ENCODE measurements at regions not wholly inside any gene's neighbourhood (a gene's known extent, or its start where the extent isn't known, plus 50 kb on each side); places are given as distances from the start of the nearest gene placed in this dataset.

DNA sequence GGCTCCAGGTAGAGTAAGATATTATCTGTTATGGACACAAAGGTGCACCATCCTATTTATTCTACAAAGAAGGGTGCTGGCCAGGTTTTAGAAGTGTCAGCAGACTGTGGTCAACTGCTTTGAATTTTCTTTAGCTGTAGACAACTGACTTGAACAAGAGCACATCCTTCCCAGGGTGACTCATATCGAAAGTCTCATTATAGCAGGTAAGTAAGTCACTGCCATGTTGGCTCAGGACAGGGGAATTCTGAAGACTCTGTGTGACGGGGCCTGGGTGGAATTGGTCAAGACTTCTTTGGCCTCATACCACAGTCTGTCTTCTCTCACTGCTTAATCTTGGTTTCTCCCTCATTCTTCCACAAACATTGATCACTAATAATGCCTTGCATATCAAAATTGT lies 214.5 kb upstream of the CDH9 start:
- H3K9me1 ChIP-seq (replicated peaks; ENCODE audit: control insufficient read depth, extremely low read depth, insufficient read depth, low read length) = no peaks in the 10 kb centered on the region
- dilution Hi-C loops (cut with MboI; ENCODE audit: extremely low pct_ligation_motif_present, low sequenced_read_pairs) (no loop called here), intact Hi-C loops (cut with micrococcal nuclease) (no loop called here)
- no peaks in the 10 kb centered on the region for H4K20me1 ChIP-seq (replicated peaks; ENCODE audit: control insufficient read depth, extremely low read depth, insufficient read depth, low read length)
- no peak for TF ChIP-seq POLR2A (IDR thresholded peaks at IDR 0.05; ENCODE audit: low read depth, low read length)
- TF ChIP-seq, protein P1, sequence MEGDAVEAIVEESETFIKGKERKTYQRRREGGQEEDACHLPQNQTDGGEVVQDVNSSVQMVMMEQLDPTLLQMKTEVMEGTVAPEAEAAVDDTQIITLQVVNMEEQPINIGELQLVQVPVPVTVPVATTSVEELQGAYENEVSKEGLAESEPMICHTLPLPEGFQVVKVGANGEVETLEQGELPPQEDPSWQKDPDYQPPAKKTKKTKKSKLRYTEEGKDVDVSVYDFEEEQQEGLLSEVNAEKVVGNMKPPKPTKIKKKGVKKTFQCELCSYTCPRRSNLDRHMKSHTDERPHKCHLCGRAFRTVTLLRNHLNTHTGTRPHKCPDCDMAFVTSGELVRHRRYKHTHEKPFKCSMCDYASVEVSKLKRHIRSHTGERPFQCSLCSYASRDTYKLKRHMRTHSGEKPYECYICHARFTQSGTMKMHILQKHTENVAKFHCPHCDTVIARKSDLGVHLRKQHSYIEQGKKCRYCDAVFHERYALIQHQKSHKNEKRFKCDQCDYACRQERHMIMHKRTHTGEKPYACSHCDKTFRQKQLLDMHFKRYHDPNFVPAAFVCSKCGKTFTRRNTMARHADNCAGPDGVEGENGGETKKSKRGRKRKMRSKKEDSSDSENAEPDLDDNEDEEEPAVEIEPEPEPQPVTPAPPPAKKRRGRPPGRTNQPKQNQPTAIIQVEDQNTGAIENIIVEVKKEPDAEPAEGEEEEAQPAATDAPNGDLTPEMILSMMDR (IDR thresholded peaks at IDR 0.05; ENCODE audit: extremely low read depth in 1 of 2, insufficient read depth in 1 of 2, low read depth in 1 of 2, low read length in 2 of 2) = no peak
- no peak for TF ChIP-seq POLR2AphosphoS5 (IDR thresholded peaks at IDR 0.05; ENCODE audit: insufficient read depth, low read depth, low read length)
- no peak for TF ChIP-seq GATA2 (IDR thresholded peaks at IDR 0.05; ENCODE audit: insufficient read depth, insufficient read length, low read depth, low read length)
- TF ChIP-seq MYC (IDR thresholded peaks at IDR 0.05; ENCODE audit: low read depth, low read length) = no peak
- TF ChIP-seq JUN (IDR thresholded peaks at IDR 0.05; ENCODE audit: borderline replicate concordance, insufficient read depth, insufficient read length, low read depth) = no peak
- TF ChIP-seq, protein P2, sequence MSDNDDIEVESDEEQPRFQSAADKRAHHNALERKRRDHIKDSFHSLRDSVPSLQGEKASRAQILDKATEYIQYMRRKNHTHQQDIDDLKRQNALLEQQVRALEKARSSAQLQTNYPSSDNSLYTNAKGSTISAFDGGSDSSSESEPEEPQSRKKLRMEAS (IDR thresholded peaks at IDR 0.05; ENCODE audit: insufficient read depth, insufficient read length) = no peak
- TF ChIP-seq EZH2 (IDR thresholded peaks at IDR 0.05; ENCODE audit: borderline replicate concordance, low read depth, low read length, severe bottlenecking) = no peak
- no peak for TF ChIP-seq FOS (IDR thresholded peaks at IDR 0.05; ENCODE audit: borderline replicate concordance, insufficient read depth, low read length)
- H3K9me3 ChIP-seq (replicated peaks; ENCODE audit: control insufficient read depth, insufficient read depth, low read length) = no peaks in the 10 kb centered on the region
- H3K36me3 ChIP-seq (ENCODE audit: control insufficient read depth in 2 of 2, extremely low read depth in 1 of 2, insufficient read depth in 2 of 2, low read length in 2 of 2) = no peaks in the 10 kb centered on the region
- H2AFZ ChIP-seq (ENCODE audit: low read depth, low read length) = no peak overlapping the region
- H3K27me3 ChIP-seq (ENCODE audit: control insufficient read depth in 2 of 2, insufficient read depth in 2 of 2, low read length in 2 of 2) = no peaks in the 10 kb centered on the region
- no peak overlapping the region for H3K4me2 ChIP-seq (ENCODE audit: insufficient read depth, low read length)
- DNase-seq (ENCODE audit: low read depth, low spot score) = no peak
- ChIA-PET CTCF (no interaction called here), POLR2A (no interaction called here)
- no TSS peak for BruUV-seq (replicated peaks)
- no peak for FAIRE-seq
- no peak overlapping the region for H3K4me3 ChIP-seq (replicated peaks in 1 of 3; ENCODE audit: insufficient read depth in 1 of 3, low read depth in 1 of 3, low read length in 3 of 3)
- H3K4me1 ChIP-seq (ENCODE audit: control insufficient read depth, extremely low read depth, insufficient read depth, low read length) = no peaks in the 10 kb centered on the region
- H3K27ac ChIP-seq (ENCODE audit: insufficient read depth, low read depth, low read length) = no peak overlapping the region
- no peak overlapping the region for H3K9ac ChIP-seq (replicated peaks; ENCODE audit: extremely low read depth, insufficient read depth, low read length)
- no peaks in the 10 kb centered on the region for H3K79me2 ChIP-seq (ENCODE audit: control insufficient read depth, insufficient read depth, low read length)

Measured in endothelial cell of umbilical vein (primary cell).